HepG2 (cell line): ENCODE measurements at regions not wholly inside any gene's neighbourhood (a gene's known extent, or its start where the extent isn't known, plus 50 kb on each side); places are given as distances from the start of the nearest gene placed in this dataset.

Experiments
- EP300 ChIP-seq, 3 experiments: sonication (generic) in 1 of 3; formaldehyde crosslinking in 1 of 3; IDR thresholded peaks; 2 replicates each; pipeline versions ENCODE4 v1.5.1 to v1.6.1; 2011 to 2020; ENCODE audit warnings: low read depth in 2 of 3, low read length in 2 of 3, borderline replicate concordance in 1 of 3, improper control_type of control experiment in 1 of 3, mild to moderate bottlenecking in 1 of 3, missing genetic modification reagents in 1 of 3, moderate library complexity in 1 of 3
- ETV5 ChIP-seq: IDR thresholded peaks from 2 replicates; pipeline ENCODE4 v1.6.1; 2018; ENCODE audit warnings: missing biosample characterization, missing genetic modification reagents, inconsistent platforms, borderline replicate concordance
- FOSL2 ChIP-seq: sonication (generic); formaldehyde crosslinking; IDR thresholded peaks from 2 replicates; pipeline ENCODE4 v1.4.0; 2020; ENCODE audit warnings: missing genetic modification reagents
- FOXA1 ChIP-seq, 2 experiments: fragments of 450-650 bp in 1 of 2; sonication (generic) in 1 of 2; formaldehyde crosslinking in 1 of 2; IDR thresholded peaks; 2 replicates each; pipeline versions ENCODE4 v1.4.0 to v1.6.1; 2016 to 2020; ENCODE audit warnings: missing genetic modification reagents in 1 of 2
- FOXA3 ChIP-seq: IDR thresholded peaks from 2 replicates; pipeline ENCODE4 v1.6.1; 2016; ENCODE audit warnings: missing genetic modification reagents, missing compliant biosample characterization
- HMG20A ChIP-seq: IDR thresholded peaks from 2 replicates; pipeline ENCODE4 v1.6.1; 2016; ENCODE audit warnings: borderline replicate concordance
- MIXL1 ChIP-seq: IDR thresholded peaks from 2 replicates; pipeline ENCODE4 v1.6.1; 2016
- NR2F6 ChIP-seq, 2 experiments: IDR thresholded peaks; 2 replicates each; pipeline ENCODE4 v1.6.1; 2016; ENCODE audit warnings: antibody characterized with exemption in 1 of 2, mild to moderate bottlenecking in 1 of 2
- PRPF4 ChIP-seq: fragments of 200-400 bp; formaldehyde crosslinking; IDR thresholded peaks from 2 replicates; pipeline ENCODE4 v1.6.1; 2016; ENCODE audit warnings: low read length, low read depth; ENCODE audit not compliant: poor library complexity, severe bottlenecking
- RERE ChIP-seq: IDR thresholded peaks from 2 replicates; pipeline ENCODE4 v1.6.1; 2016; ENCODE audit warnings: low read depth, missing genetic modification reagents, missing compliant biosample characterization
- TBX2 ChIP-seq: sonication (generic); formaldehyde crosslinking; IDR thresholded peaks from 2 replicates; pipeline ENCODE4 v1.5.0; 2020; ENCODE audit warnings: missing genetic modification reagents, mild to moderate bottlenecking, borderline replicate concordance
- TF ChIP-seq, protein P1 (sequence below), 2 experiments: sonication (generic) in 1 of 2; formaldehyde crosslinking in 1 of 2; IDR thresholded peaks; 2 replicates each; pipeline versions ENCODE4 v1.4.0 to v1.6.1; 2016 to 2020; ENCODE audit warnings: borderline replicate concordance in 1 of 2, low read depth in 1 of 2, mild to moderate bottlenecking in 1 of 2, missing genetic modification reagents in 1 of 2
- TF ChIP-seq, protein P2 (sequence below): sonication (generic); formaldehyde crosslinking; IDR thresholded peaks from 2 replicates; pipeline ENCODE4 v1.4.0; 2020; ENCODE audit warnings: missing genetic modification reagents, borderline replicate concordance
- TF ChIP-seq, protein P3 (sequence below): sonication (generic); formaldehyde crosslinking; IDR thresholded peaks from 2 replicates; pipeline ENCODE4 v1.4.0; 2020; ENCODE audit warnings: low read depth, mild to moderate bottlenecking, missing genetic modification reagents

DNA sequence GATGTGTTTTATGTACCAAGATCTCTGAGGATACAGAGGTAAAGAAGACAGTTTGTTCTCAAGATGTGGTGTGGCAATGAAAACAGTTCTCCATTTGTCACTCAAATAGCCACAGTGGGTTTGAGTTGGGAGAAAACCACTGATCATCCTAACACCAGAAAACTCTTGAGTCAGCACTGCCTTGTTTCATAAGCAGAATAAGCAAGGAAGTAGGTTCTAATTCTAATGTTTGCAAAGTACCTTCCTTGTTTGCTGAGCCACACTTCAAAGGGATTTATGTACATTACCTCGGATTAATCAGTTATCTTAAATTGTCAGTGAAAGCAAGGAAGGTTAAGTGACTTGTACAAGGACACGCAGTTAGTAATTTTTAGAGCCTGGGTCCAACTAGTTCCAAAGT, 107.8 kb upstream of the BOC start (continued):
- TF ChIP-seq FOSL2 (CRISPR knock-in tag) (peak; percentile 24; the same call in 1 of the 2 replicates), ETV5 (peak; percentile 36; the same call in 1 of the 2 replicates), FOXA3 (peak; percentile 78), RERE (peak; percentile 32; the same call in 1 of the 2 replicates), MIXL1 (peak; percentile 70; the same call in 1 of the 2 replicates), FOXA1 (IDR thresholded peaks at IDR 0.05) (no peak), FOXA1 (CRISPR knock-in tag; IDR thresholded peaks at IDR 0.05) (peak; percentile 87), EP300 (IDR thresholded peaks at IDR 0.05; ENCODE audit: low read depth in 2 of 2, low read length in 2 of 2) (peak in 1 of 2 experiments; percentile 73; a peak in 2 of 4 replicates), EP300 (CRISPR knock-in tag; IDR thresholded peaks at IDR 0.05; ENCODE audit: borderline replicate concordance) (peak; percentile 78), PRPF4 (no peak), HMG20A (CRISPR knock-in tag) (peak; percentile 65; the same call in 1 of the 2 replicates), NR2F6 (IDR thresholded peaks at IDR 0.05) (0 out of 2 replicates have a peak, but pooled peaks have one; percentile 20), NR2F6 (CRISPR knock-in tag; IDR thresholded peaks at IDR 0.05) (no peak), TBX2 (CRISPR knock-in tag) (0 out of 2 replicates have a peak, but pooled peaks have one; percentile 13)
- TF ChIP-seq, protein P1, sequence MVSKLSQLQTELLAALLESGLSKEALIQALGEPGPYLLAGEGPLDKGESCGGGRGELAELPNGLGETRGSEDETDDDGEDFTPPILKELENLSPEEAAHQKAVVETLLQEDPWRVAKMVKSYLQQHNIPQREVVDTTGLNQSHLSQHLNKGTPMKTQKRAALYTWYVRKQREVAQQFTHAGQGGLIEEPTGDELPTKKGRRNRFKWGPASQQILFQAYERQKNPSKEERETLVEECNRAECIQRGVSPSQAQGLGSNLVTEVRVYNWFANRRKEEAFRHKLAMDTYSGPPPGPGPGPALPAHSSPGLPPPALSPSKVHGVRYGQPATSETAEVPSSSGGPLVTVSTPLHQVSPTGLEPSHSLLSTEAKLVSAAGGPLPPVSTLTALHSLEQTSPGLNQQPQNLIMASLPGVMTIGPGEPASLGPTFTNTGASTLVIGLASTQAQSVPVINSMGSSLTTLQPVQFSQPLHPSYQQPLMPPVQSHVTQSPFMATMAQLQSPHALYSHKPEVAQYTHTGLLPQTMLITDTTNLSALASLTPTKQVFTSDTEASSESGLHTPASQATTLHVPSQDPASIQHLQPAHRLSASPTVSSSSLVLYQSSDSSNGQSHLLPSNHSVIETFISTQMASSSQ (IDR thresholded peaks at IDR 0.05; ENCODE audit: low read depth), result peak; percentile 28; the same call in 1 of the 2 replicates
- TF ChIP-seq, protein P1 (CRISPR knock-in tag; IDR thresholded peaks at IDR 0.05; ENCODE audit: borderline replicate concordance), result peak; percentile 44; the same call in 1 of the 2 replicates
- TF ChIP-seq, protein P2, sequence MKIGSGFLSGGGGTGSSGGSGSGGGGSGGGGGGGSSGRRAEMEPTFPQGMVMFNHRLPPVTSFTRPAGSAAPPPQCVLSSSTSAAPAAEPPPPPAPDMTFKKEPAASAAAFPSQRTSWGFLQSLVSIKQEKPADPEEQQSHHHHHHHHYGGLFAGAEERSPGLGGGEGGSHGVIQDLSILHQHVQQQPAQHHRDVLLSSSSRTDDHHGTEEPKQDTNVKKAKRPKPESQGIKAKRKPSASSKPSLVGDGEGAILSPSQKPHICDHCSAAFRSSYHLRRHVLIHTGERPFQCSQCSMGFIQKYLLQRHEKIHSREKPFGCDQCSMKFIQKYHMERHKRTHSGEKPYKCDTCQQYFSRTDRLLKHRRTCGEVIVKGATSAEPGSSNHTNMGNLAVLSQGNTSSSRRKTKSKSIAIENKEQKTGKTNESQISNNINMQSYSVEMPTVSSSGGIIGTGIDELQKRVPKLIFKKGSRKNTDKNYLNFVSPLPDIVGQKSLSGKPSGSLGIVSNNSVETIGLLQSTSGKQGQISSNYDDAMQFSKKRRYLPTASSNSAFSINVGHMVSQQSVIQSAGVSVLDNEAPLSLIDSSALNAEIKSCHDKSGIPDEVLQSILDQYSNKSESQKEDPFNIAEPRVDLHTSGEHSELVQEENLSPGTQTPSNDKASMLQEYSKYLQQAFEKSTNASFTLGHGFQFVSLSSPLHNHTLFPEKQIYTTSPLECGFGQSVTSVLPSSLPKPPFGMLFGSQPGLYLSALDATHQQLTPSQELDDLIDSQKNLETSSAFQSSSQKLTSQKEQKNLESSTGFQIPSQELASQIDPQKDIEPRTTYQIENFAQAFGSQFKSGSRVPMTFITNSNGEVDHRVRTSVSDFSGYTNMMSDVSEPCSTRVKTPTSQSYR (CRISPR knock-in tag), result no peak
- TF ChIP-seq, protein P3, sequence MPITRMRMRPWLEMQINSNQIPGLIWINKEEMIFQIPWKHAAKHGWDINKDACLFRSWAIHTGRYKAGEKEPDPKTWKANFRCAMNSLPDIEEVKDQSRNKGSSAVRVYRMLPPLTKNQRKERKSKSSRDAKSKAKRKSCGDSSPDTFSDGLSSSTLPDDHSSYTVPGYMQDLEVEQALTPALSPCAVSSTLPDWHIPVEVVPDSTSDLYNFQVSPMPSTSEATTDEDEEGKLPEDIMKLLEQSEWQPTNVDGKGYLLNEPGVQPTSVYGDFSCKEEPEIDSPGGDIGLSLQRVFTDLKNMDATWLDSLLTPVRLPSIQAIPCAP (CRISPR knock-in tag), result no peak
